VCaP (cell line): ENCODE measurements at regions not wholly inside any gene's neighbourhood (a gene's known extent, or its start where the extent isn't known, plus 50 kb on each side); places are given as distances from the start of the nearest gene placed in this dataset.

Source experiments
- H3K27ac ChIP-seq: fragments of 450-650 bp; 2 replicates; pipeline ENCODE4 v1.5.1; 2017
- TF ChIP-seq, protein P1 (sequence below): fragments of 450-650 bp; conservative IDR thresholded peaks from 2 replicates; pipeline ENCODE4 v1.5.1; 2017; ENCODE audit warnings: mild to moderate bottlenecking, moderate library complexity

DNA sequence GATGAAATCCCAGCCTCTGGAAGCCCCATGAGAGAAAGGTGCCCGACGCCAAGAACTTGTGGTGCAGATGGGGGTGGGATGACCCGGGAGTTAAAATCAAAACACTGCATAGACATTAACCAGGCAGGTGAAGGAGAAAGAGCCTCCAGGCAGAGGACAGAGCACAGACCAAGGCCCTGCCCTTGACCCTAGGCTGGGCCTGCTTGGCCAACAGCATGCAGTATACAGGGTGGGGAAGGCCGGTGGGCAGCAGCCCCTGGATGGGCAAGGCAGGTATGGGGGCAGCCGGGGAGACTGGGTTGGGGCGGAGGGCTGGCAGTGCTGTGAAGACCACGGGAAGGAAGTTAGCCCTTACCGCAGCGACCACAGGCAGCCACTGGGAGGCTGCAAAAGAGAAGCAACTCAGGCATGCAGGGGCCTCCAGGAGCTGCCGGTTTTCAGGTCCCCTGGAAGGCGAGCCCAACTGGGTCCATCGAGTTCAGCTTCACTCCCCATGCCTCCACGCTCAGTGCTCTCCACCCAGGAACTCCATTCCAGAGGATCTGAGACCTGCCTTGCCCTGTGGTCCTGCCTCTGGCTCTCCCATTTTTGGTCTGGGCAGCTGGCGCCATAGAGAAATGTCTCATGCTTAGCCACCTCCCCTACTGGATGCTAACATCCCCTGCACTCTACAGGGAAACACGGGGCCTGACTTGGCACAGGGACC, 81.2 kb downstream of the C16orf95 start:
- H3K27ac ChIP-seq: no peak overlapping the region
- TF ChIP-seq, protein P1, sequence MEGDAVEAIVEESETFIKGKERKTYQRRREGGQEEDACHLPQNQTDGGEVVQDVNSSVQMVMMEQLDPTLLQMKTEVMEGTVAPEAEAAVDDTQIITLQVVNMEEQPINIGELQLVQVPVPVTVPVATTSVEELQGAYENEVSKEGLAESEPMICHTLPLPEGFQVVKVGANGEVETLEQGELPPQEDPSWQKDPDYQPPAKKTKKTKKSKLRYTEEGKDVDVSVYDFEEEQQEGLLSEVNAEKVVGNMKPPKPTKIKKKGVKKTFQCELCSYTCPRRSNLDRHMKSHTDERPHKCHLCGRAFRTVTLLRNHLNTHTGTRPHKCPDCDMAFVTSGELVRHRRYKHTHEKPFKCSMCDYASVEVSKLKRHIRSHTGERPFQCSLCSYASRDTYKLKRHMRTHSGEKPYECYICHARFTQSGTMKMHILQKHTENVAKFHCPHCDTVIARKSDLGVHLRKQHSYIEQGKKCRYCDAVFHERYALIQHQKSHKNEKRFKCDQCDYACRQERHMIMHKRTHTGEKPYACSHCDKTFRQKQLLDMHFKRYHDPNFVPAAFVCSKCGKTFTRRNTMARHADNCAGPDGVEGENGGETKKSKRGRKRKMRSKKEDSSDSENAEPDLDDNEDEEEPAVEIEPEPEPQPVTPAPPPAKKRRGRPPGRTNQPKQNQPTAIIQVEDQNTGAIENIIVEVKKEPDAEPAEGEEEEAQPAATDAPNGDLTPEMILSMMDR: no peak

- no peak overlapping the region for H3K27ac ChIP-seq
- TF ChIP-seq, protein P1: no peak
These were observed 80.6 kb downstream of the C16orf95 start for GRCh38 chr16:87236516-87237115.

GRCh38 chr16:87238361-87238715, 78.9 kb downstream of the C16orf95 start:
- TF ChIP-seq, protein P1: no peak

GRCh38 chr16:87239545-87239944, 77.6 kb downstream of the C16orf95 start:
- no peak overlapping the region for H3K27ac ChIP-seq
- TF ChIP-seq, protein P1: no peak

More at GRCh38 chr16:87238361-87238715, 78.9 kb downstream of the C16orf95 start:
- H3K27ac ChIP-seq: no peak overlapping the region

DNA sequence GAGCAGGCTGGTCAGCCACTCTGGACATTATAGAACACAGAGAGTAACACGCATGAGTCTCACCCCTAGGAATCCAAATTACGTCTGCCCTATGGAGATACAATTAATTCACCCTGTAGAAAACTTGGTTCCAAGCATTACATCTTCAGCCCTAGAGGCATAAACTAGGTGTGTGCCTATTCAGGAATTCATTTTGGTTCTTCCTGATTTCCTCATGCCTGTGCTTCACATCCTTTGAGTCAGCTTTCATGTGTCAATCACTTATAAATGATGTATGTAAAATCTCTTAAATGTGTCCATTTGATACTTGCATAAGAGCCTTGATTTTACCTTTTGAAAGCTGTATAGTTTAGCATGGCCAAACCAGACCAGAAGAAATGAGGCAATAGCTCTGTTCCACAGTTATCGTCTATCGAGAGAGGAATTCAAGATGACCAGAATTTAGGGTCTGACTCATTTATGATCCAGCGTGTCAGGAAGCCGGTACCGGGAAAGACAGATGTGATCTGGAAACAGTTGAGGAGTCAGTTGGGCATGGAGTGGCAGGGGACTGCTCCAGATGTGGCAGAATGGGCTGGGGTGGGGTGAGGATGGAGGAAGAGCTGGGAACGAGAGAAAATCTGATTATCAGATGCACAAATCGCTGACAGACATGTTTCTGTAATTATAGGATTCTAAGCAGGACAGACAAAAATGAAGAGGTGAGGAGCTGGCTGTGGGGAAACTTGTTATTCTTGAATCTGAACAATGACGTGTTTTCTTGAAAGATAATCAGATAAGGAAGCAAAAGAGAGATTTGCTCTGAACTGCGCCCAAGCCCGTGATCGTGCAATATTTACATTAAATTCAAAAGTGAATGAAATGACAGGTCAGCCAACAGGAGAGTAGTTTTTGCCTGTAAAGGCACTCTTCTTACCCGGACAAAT, 76.7 kb downstream of the C16orf95 start:
- TF ChIP-seq, protein P1: no peak
- H3K27ac ChIP-seq: peak overlapping the region; percentile 38

GRCh38 chr16:87241137-87241771, 75.9 kb downstream of the C16orf95 start:
- TF ChIP-seq, protein P1: no peak
- peak overlapping the region; percentile 38 for H3K27ac ChIP-seq

GRCh38 chr16:87243478-87243877, 73.7 kb downstream of the C16orf95 start:
- H3K27ac ChIP-seq: no peak overlapping the region
- TF ChIP-seq, protein P1: no peak
